Ishikawa (cell line): ENCODE measurements at regions not wholly inside any gene's neighbourhood (a gene's known extent, or its start where the extent isn't known, plus 50 kb on each side); places are given as distances from the start of the nearest gene placed in this dataset.

Experiments used
- CEBPB ChIP-seq: IDR thresholded peaks from 2 replicates; pipeline ENCODE4 v1.6.1; 2012
- CREB1 ChIP-seq: IDR thresholded peaks from 2 replicates; pipeline ENCODE4 v1.6.1; 2012; ENCODE audit warnings: low read depth
- EGR1 ChIP-seq: IDR thresholded peaks from 2 replicates; pipeline ENCODE4 v1.6.1; 2012
- EP300 ChIP-seq: IDR thresholded peaks from 2 replicates; pipeline ENCODE4 v1.6.1; 2012; ENCODE audit warnings: borderline replicate concordance
- FOXM1 ChIP-seq: IDR thresholded peaks from 2 replicates; pipeline ENCODE4 v1.6.1; 2012; ENCODE audit warnings: low read depth, borderline replicate concordance
- MAX ChIP-seq: IDR thresholded peaks from 2 replicates; pipeline ENCODE4 v1.6.1; 2012
- NFIC ChIP-seq: IDR thresholded peaks from 2 replicates; pipeline ENCODE4 v1.6.1; 2012
- RAD21 ChIP-seq: IDR thresholded peaks from 2 replicates; pipeline ENCODE4 v1.6.1; 2012; ENCODE audit warnings: low read depth
- REST ChIP-seq: IDR thresholded peaks from 2 replicates; pipeline ENCODE4 v1.6.1; 2012; ENCODE audit warnings: low read depth, mild to moderate bottlenecking
- TAF1 ChIP-seq: IDR thresholded peaks from 2 replicates; pipeline ENCODE4 v1.6.1; 2012; ENCODE audit warnings: low read depth, mild to moderate bottlenecking
- TCF12 ChIP-seq: IDR thresholded peaks from 2 replicates; pipeline ENCODE4 v1.6.1; 2012; ENCODE audit warnings: low read depth
- TEAD4 ChIP-seq: IDR thresholded peaks from 2 replicates; pipeline ENCODE4 v1.6.1; 2012
- USF1 ChIP-seq: IDR thresholded peaks from 2 replicates; pipeline ENCODE4 v1.6.1; 2012
- YY1 ChIP-seq: IDR thresholded peaks from 2 replicates; pipeline ENCODE4 v1.6.1; 2012; ENCODE audit warnings: low read depth
- ZBTB7A ChIP-seq: IDR thresholded peaks from 2 replicates; pipeline ENCODE4 v1.6.1; 2012; ENCODE audit warnings: low read depth

GRCh38 chr13:33891196-33891742 lies 73.3 kb downstream of the RFC3 start:
- no peak for TF ChIP-seq EGR1
- TF ChIP-seq FOXM1, result no peak
- no peak for TF ChIP-seq CREB1
- no peak for TF ChIP-seq TCF12
- no peak for TF ChIP-seq CEBPB
- TF ChIP-seq RAD21, result no peak
- TF ChIP-seq YY1, result no peak
- TF ChIP-seq NFIC, result no peak
- no peak for TF ChIP-seq TAF1
- TF ChIP-seq MAX, result no peak
- TF ChIP-seq EP300, result no peak
- no peak for TF ChIP-seq REST
- no peak for TF ChIP-seq USF1
- no peak for TF ChIP-seq TEAD4
- TF ChIP-seq ZBTB7A, result no peak

GRCh38 chr13:33893559-33893958 lies 75.6 kb downstream of the RFC3 start:
- TF ChIP-seq EP300, result no peak
- no peak for TF ChIP-seq REST
- TF ChIP-seq NFIC, result no peak
- no peak for TF ChIP-seq FOXM1
- no peak for TF ChIP-seq YY1
- no peak for TF ChIP-seq TCF12
- no peak for TF ChIP-seq ZBTB7A
- TF ChIP-seq CREB1, result no peak
- TF ChIP-seq TAF1, result no peak
- no peak for TF ChIP-seq CEBPB
- TF ChIP-seq EGR1, result no peak
- no peak for TF ChIP-seq TEAD4
- TF ChIP-seq MAX, result no peak
- TF ChIP-seq RAD21, result no peak
- no peak for TF ChIP-seq USF1

GRCh38 chr13:33904431-33904830 lies 86.5 kb downstream of the RFC3 start:
- no peak for TF ChIP-seq REST
- TF ChIP-seq TCF12, result no peak
- TF ChIP-seq CREB1, result no peak
- no peak for TF ChIP-seq YY1
- no peak for TF ChIP-seq CEBPB
- no peak for TF ChIP-seq EP300
- TF ChIP-seq RAD21, result no peak
- no peak for TF ChIP-seq USF1
- TF ChIP-seq EGR1, result no peak
- no peak for TF ChIP-seq NFIC
- no peak for TF ChIP-seq TAF1
- no peak for TF ChIP-seq FOXM1
- TF ChIP-seq MAX, result no peak
- TF ChIP-seq ZBTB7A, result no peak
- no peak for TF ChIP-seq TEAD4

GRCh38 chr13:33908116-33908515 lies 90.2 kb downstream of the RFC3 start:
- TF ChIP-seq TAF1, result no peak
- no peak for TF ChIP-seq ZBTB7A
- no peak for TF ChIP-seq YY1
- TF ChIP-seq MAX, result no peak
- no peak for TF ChIP-seq REST
- TF ChIP-seq NFIC, result no peak
- TF ChIP-seq TCF12, result no peak
- no peak for TF ChIP-seq TEAD4
- TF ChIP-seq CREB1, result no peak
- no peak for TF ChIP-seq USF1
- no peak for TF ChIP-seq FOXM1
- TF ChIP-seq RAD21, result no peak
- TF ChIP-seq EP300, result no peak
- no peak for TF ChIP-seq EGR1
- TF ChIP-seq CEBPB, result no peak
